GM12878 (cell line): ENCODE measurements at regions not wholly inside any gene's neighbourhood (a gene's known extent, or its start where the extent isn't known, plus 50 kb on each side); places are given as distances from the start of the nearest gene placed in this dataset.

Source experiments
- ATAC-seq: fragments of 200-7000 bp; cut with Tn5 transposase; 3 replicates; pipeline ENCODE4 v1.9.1; 2020; ENCODE audit warnings: mild to moderate bottlenecking, moderate library complexity
- BruUV-seq: library from RNA; stranded (reverse); fragments of 400-500 nt; replicated peaks from 2 replicates; lab custom pipeline; 2021; lab: Mats Ljungman, UMichigan
- CTCF ChIA-PET: fragments of 300-600 bp; sonication (Branson Sonifier 250); formaldehyde crosslinking; extraction: SDS; loops from one replicate; lab custom pipeline; 2021; ENCODE audit warnings: inconsistent platforms; lab: Yijun Ruan, JAX
- POLR2A ChIA-PET: fragments of 350-600 bp; formaldehyde crosslinking; extraction: SDS; loops from one replicate; lab custom pipeline; 2021; ENCODE audit warnings: inconsistent platforms; lab: Charles Lee
- RAD21 ChIA-PET: fragments of 300-600 bp; sonication (Branson Sonifier 250); formaldehyde crosslinking; loops from one replicate; lab custom pipeline; 2023; ENCODE audit warnings: antibody characterized with exemption; ENCODE audit not compliant: unreplicated experiment; lab: Charles Lee
- SMC1A ChIA-PET: fragments of 300-600 bp; sonication (Branson Sonifier 250); formaldehyde crosslinking; loops from one replicate; lab custom pipeline; 2023; ENCODE audit not compliant: unreplicated experiment, uncharacterized antibody; lab: Charles Lee
- DNase-seq: peaks from one replicate; pipeline ENCODE4 v3.0.0-alpha.2; 2011; ENCODE audit warnings: low read depth, low spot score
- FAIRE-seq: peaks from 3 replicates; lab custom pipeline; 2011; peaks lifted over from hg19 to GRCh38; lab: Jason Lieb, UNC
- H2AFZ ChIP-seq: 2 replicates; pipeline ENCODE4 v1.6.0; 2011; ENCODE audit warnings: low read depth, low read length, control low read depth; ENCODE audit not compliant: control insufficient read depth
- H3K27ac ChIP-seq: 2 replicates; pipeline ENCODE4 v1.5.1; 2011; ENCODE audit warnings: control low read depth; ENCODE audit not compliant: control insufficient read depth, insufficient read depth
- H3K27me3 ChIP-seq, 2 experiments: replicated peaks in 1 of 2; 2 replicates each; pipeline versions ENCODE4 v1.6.0 to v1.6.1; 2011; ENCODE audit warnings: low read length in 1 of 2; ENCODE audit not compliant: control insufficient read depth in 2 of 2, insufficient read depth in 2 of 2
- H3K36me3 ChIP-seq, 2 experiments: 2 replicates each; pipeline ENCODE4 v1.5.1; 2011; ENCODE audit warnings: low read length in 1 of 2; ENCODE audit not compliant: control insufficient read depth in 2 of 2, insufficient read depth in 2 of 2
- H3K4me1 ChIP-seq: 2 replicates; pipeline ENCODE4 v1.6.1; 2011; ENCODE audit warnings: mild to moderate bottlenecking, low read length, moderate library complexity, mixed read lengths; ENCODE audit not compliant: control insufficient read depth, insufficient read depth
- H3K4me2 ChIP-seq: 2 replicates; pipeline ENCODE4 v1.6.0; 2011; ENCODE audit warnings: control low read depth; ENCODE audit not compliant: control insufficient read depth, insufficient read depth
- H3K4me3 ChIP-seq: fragments of 200-600 bp; sonication (generic); 2 replicates; pipeline ENCODE4 v1.5.1; 2016
- H3K79me2 ChIP-seq: 2 replicates; pipeline ENCODE4 v1.6.0; 2011; ENCODE audit warnings: low read length; ENCODE audit not compliant: control insufficient read depth, insufficient read depth
- H3K9ac ChIP-seq: 2 replicates; pipeline ENCODE4 v1.8.0; 2011; ENCODE audit warnings: low read length, control low read depth, mixed read lengths; ENCODE audit not compliant: control insufficient read depth, insufficient read depth
- H3K9me3 ChIP-seq: replicated peaks from 3 replicates; pipeline ENCODE4 v1.5.1; 2011; ENCODE audit warnings: mild to moderate bottlenecking, low read length; ENCODE audit not compliant: control insufficient read depth, insufficient read depth
- H4K20me1 ChIP-seq: 2 replicates; pipeline ENCODE4 v1.6.0; 2011; ENCODE audit not compliant: control insufficient read depth, insufficient read depth
- BMI1 ChIP-seq: fragments of 450-650 bp; IDR thresholded peaks from 2 replicates; pipeline ENCODE4 v1.6.1; 2016; ENCODE audit warnings: mild to moderate bottlenecking, moderate library complexity, borderline replicate concordance
- CEBPB ChIP-seq, 2 experiments: fragments of 150-350 bp in 1 of 2; IDR thresholded peaks; 2 replicates each; pipeline ENCODE4 v1.6.1; 2012 to 2014; ENCODE audit warnings: low read depth in 2 of 2, low read length in 2 of 2, borderline replicate concordance in 1 of 2, inconsistent platforms in 1 of 2
- CHD1 ChIP-seq: IDR thresholded peaks from 2 replicates; pipeline ENCODE4 v1.6.1; 2012; ENCODE audit warnings: low read depth, low read length, improper control_type of control experiment
- CREB1 ChIP-seq: IDR thresholded peaks from 2 replicates; pipeline ENCODE4 v1.6.1; 2012; ENCODE audit warnings: low read depth, mild to moderate bottlenecking, inconsistent platforms
- EP300 ChIP-seq, 2 experiments: fragments of 150-350 bp in 1 of 2; IDR thresholded peaks; 2 replicates each; pipeline ENCODE4 v1.6.1; 2011 to 2012; ENCODE audit warnings: low read depth in 2 of 2, low read length in 2 of 2, borderline replicate concordance in 1 of 2, improper control_type of control experiment in 1 of 2, inconsistent platforms in 1 of 2; ENCODE audit not compliant: control insufficient read depth in 1 of 2
- JUNB ChIP-seq: IDR thresholded peaks from 2 replicates; pipeline ENCODE4 v1.6.1; 2016; ENCODE audit warnings: antibody characterized with exemption, mild to moderate bottlenecking
- MEF2A ChIP-seq: IDR thresholded peaks from 2 replicates; pipeline ENCODE4 v1.6.1; 2011; ENCODE audit warnings: low read depth, mild to moderate bottlenecking, low read length, moderate library complexity; ENCODE audit not compliant: insufficient read depth
- RFX5 ChIP-seq: IDR thresholded peaks from 2 replicates; pipeline ENCODE4 v1.6.1; 2011; ENCODE audit warnings: low read depth, low read length, improper control_type of control experiment
- SPI1 ChIP-seq: IDR thresholded peaks from 2 replicates; pipeline ENCODE4 v1.6.1; 2011; ENCODE audit warnings: low read depth, mild to moderate bottlenecking, low read length, moderate library complexity, borderline replicate concordance; ENCODE audit not compliant: insufficient read depth
- SUPT20H ChIP-seq: IDR thresholded peaks from 2 replicates; pipeline ENCODE4 v1.6.1; 2011; ENCODE audit warnings: low read depth, mild to moderate bottlenecking, low read length, moderate library complexity, borderline replicate concordance; ENCODE audit not compliant: control insufficient read depth
- WGBS: methylation state at CpG from one replicate; pipeline ENCODE4 v1.1.6; 2016; ENCODE audit warnings: low lambda C conversion rate; ENCODE audit not compliant: insufficient replicate concordance, insufficient coverage; ENCODE audit errors: missing lambda C conversion rate; 5-methylcytosine and 5-hydroxymethylcytosine counted together
- in situ Hi-C: fragments of 300-500 bp; cut with MboI; formaldehyde crosslinking; loops from 9 replicates; pipeline ENCODE4 v1.14.3; 2018; ENCODE audit warnings: mixed read lengths
- intact Hi-C: fragments of 100-400 bp; cut with micrococcal nuclease; formaldehyde crosslinking; loops from one replicate; pipeline ENCODE4 v1.14.2; 2022; ENCODE audit not compliant: unreplicated experiment
- TF ChIP-seq, protein P1 (sequence below): fragments of 450-650 bp; IDR thresholded peaks from 2 replicates; pipeline ENCODE4 v1.6.1; 2017; ENCODE audit warnings: mild to moderate bottlenecking
- TF ChIP-seq, protein P2 (sequence below): IDR thresholded peaks from 2 replicates; pipeline ENCODE4 v1.6.1; 2012; ENCODE audit warnings: low read depth, low read length, improper control_type of control experiment
- TF ChIP-seq, protein P3 (sequence below): fragments of 450-650 bp; IDR thresholded peaks from 2 replicates; pipeline ENCODE4 v1.6.1; 2017; ENCODE audit warnings: low read depth, mild to moderate bottlenecking, moderate library complexity
- TF ChIP-seq, protein P4 (sequence below): IDR thresholded peaks from 2 replicates; pipeline ENCODE4 v1.6.1; 2011; ENCODE audit warnings: borderline replicate concordance, low read depth, mild to moderate bottlenecking, moderate library complexity, low read length; ENCODE audit not compliant: insufficient read depth, poor library complexity, severe bottlenecking

DNA sequence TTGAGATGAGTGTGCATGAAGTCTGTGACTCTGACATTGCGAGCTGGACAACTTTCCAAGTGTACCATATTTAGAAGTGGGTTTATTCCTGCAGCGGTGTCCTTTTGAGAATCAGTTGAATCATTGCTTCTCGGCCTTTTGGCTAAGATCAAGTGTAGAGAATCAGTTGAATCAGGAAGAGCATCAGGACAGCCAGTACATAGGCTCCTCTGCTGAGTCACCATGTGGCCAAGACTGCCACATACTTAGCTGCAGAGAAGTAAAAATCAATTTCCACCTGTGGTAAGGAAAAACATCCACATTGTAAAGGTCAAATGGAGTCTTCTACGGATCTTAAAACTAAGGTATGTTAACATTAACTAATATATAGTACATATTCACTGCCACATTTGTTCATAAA is 428.4 kb upstream of the MARCKS start (continued):
- TF ChIP-seq, protein P1, sequence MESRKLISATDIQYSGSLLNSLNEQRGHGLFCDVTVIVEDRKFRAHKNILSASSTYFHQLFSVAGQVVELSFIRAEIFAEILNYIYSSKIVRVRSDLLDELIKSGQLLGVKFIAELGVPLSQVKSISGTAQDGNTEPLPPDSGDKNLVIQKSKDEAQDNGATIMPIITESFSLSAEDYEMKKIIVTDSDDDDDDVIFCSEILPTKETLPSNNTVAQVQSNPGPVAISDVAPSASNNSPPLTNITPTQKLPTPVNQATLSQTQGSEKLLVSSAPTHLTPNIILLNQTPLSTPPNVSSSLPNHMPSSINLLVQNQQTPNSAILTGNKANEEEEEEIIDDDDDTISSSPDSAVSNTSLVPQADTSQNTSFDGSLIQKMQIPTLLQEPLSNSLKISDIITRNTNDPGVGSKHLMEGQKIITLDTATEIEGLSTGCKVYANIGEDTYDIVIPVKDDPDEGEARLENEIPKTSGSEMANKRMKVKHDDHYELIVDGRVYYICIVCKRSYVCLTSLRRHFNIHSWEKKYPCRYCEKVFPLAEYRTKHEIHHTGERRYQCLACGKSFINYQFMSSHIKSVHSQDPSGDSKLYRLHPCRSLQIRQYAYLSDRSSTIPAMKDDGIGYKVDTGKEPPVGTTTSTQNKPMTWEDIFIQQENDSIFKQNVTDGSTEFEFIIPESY: no peak
- TF ChIP-seq, protein P2, sequence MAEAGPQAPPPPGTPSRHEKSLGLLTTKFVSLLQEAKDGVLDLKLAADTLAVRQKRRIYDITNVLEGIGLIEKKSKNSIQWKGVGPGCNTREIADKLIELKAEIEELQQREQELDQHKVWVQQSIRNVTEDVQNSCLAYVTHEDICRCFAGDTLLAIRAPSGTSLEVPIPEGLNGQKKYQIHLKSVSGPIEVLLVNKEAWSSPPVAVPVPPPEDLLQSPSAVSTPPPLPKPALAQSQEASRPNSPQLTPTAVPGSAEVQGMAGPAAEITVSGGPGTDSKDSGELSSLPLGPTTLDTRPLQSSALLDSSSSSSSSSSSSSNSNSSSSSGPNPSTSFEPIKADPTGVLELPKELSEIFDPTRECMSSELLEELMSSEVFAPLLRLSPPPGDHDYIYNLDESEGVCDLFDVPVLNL: no peak
- TF ChIP-seq, protein P3, sequence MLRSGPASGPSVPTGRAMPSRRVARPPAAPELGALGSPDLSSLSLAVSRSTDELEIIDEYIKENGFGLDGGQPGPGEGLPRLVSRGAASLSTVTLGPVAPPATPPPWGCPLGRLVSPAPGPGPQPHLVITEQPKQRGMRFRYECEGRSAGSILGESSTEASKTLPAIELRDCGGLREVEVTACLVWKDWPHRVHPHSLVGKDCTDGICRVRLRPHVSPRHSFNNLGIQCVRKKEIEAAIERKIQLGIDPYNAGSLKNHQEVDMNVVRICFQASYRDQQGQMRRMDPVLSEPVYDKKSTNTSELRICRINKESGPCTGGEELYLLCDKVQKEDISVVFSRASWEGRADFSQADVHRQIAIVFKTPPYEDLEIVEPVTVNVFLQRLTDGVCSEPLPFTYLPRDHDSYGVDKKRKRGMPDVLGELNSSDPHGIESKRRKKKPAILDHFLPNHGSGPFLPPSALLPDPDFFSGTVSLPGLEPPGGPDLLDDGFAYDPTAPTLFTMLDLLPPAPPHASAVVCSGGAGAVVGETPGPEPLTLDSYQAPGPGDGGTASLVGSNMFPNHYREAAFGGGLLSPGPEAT: no peak
- no peak for TF ChIP-seq SPI1
- no peak for TF ChIP-seq BMI1

DNA sequence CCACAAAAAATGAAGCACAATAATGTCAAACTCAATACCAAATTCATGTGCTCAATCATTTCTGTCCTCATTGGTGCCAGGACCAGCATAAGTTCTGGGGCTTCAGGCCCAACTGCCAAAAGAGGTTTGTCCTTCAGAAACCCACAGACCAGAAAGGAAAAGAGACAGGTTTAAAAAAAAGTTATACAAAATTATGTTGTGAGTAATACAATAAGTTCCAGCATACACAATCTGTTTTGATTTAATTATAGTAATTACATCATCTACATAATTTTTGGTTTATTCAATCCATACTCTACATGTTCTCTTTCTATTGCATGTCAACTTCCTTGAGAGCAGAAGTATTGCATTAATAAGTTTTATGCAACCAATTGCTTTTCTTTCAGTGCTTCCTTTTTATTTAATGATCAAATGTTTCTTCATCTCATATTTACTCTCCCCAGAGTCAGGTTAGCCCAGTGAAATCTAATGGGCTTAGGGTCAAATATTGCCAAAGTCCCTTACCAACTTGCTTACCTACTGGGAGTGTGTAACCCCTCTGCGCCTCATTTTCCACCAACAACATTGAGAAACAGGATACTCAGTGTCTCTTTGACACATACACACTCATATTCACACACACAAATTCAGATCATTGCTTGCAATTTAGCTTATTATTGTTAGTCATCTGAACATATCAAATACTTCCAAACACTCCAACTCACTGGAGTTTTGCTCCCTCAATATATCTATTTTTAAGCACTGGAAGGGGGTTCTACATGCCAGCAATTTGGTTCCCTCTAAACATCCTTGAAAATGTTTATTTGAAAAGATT is 424.4 kb upstream of the MARCKS start:
- Histone ChIP-seq H3K27me3 (no peaks in the 10 kb centered on the region), H3K9me3 (no peaks in the 10 kb centered on the region), H2AFZ (no peak overlapping the region), H3K36me3 (no peaks in the 10 kb centered on the region), H3K9ac (no peak overlapping the region), H4K20me1 (no peaks in the 10 kb centered on the region), H3K79me2 (no peaks in the 10 kb centered on the region), H3K4me2 (no peak overlapping the region), H3K4me1 (no peaks in the 10 kb centered on the region), H3K4me3 (no peak overlapping the region), H3K27ac (no peak overlapping the region)
- FAIRE-seq (no peak), ATAC-seq (no peak), DNase-seq (no peak)
- RAD21 ChIA-PET: no interaction called here
- intact Hi-C loops (no loop called here), in situ Hi-C loops (no loop called here)
- no TSS peak for BruUV-seq
- 100% methylated on average over 1 of the region's 1 CpG for WGBS
- TF ChIP-seq CREB1 (no peak), JUNB (no peak), MEF2A (no peak), CEBPB (IDR thresholded peaks at IDR 0.05; ENCODE audit: borderline replicate concordance in 1 of 2, low read depth in 2 of 2, low read length in 2 of 2) (no peak), CHD1 (no peak), RFX5 (no peak), SUPT20H (no peak), EP300 (IDR thresholded peaks at IDR 0.05; ENCODE audit: borderline replicate concordance in 1 of 2, control insufficient read depth in 1 of 2, low read depth in 2 of 2, low read length in 2 of 2) (no peak)
- TF ChIP-seq, protein P4, sequence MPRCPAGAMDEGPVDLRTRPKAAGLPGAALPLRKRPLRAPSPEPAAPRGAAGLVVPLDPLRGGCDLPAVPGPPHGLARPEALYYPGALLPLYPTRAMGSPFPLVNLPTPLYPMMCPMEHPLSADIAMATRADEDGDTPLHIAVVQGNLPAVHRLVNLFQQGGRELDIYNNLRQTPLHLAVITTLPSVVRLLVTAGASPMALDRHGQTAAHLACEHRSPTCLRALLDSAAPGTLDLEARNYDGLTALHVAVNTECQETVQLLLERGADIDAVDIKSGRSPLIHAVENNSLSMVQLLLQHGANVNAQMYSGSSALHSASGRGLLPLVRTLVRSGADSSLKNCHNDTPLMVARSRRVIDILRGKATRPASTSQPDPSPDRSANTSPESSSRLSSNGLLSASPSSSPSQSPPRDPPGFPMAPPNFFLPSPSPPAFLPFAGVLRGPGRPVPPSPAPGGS: peak; percentile 28
- CTCF ChIA-PET: interaction anchor here (1.0 kb wide), 1 partner anchor 22 kb away, joined by 3 read pairs; no protein-coding TSS in a partner anchor
- POLR2A ChIA-PET: no interaction called here
- SMC1A ChIA-PET: no interaction called here
